ENCODE measurements at regions not wholly inside any gene's neighbourhood (a gene's known extent, or its start where the extent isn't known, plus 50 kb on each side); places are given as distances from the start of the nearest gene placed in this dataset.
"Not testable (repeated sequence)": the region's sequence is repeated elsewhere in the genome, so short reads cannot be mapped to it uniquely, and the experiment has no call there.

DNA sequence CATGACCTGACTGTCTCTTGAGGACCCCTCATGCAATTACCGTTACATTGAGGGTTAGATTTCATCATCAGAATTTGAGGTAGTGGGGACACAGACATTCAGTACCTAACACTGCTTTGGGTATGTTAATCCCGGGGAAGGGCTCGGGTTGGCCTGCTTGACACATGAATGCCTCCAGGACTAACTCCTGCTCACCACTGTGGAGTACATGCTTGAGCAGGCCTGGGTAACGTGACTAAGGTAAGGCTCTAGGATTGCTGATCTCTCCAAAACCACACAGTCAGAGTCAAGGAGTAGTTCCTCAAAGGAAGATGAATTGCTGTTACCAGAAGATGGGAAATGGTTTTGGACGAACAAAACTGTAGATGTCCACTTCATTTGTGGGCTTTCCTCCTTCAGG lies 376.3 kb upstream of the ZNF462 start:
- Histone ChIP-seq H3K9ac (ENCODE audit: insufficient read depth in 1 of 2, low read length in 2 of 2) (no peak overlapping the region), H3K4me3 (no peak overlapping the region), H3K27me3 (ENCODE audit: control insufficient read depth in 3 of 3, insufficient read depth in 3 of 3, low read length in 2 of 3) (no peaks in the 10 kb centered on the region), H3K27ac (ENCODE audit: low read depth in 1 of 2, low read length in 1 of 2) (no peak overlapping the region), H3K9me3 (ENCODE audit: control insufficient read depth in 4 of 4, insufficient read depth in 3 of 4, low read length in 3 of 4) (no peaks in the 10 kb centered on the region), H3K36me3 (ENCODE audit: control insufficient read depth in 4 of 4, insufficient read depth in 4 of 4, low read length in 4 of 4) (no peaks in the 10 kb centered on the region), H3K4me1 (ENCODE audit: control insufficient read depth in 5 of 5, insufficient read depth in 5 of 5, low read length in 5 of 5) (peaks cover 0 to 13% (median 0%) of the 10 kb centered on the region in 5 donors)
- TF ChIP-seq CTCF (IDR thresholded peaks at IDR 0.05; ENCODE audit: control extremely low read depth, extremely low read depth) = no peak
- 80 to 88% methylated on average over 5 of the region's 5 CpGs for WGBS, 2 donors
- no peak for ATAC-seq (ENCODE audit: insufficient read depth, low FRiP score)
- no peak for DNase-seq

DNA sequence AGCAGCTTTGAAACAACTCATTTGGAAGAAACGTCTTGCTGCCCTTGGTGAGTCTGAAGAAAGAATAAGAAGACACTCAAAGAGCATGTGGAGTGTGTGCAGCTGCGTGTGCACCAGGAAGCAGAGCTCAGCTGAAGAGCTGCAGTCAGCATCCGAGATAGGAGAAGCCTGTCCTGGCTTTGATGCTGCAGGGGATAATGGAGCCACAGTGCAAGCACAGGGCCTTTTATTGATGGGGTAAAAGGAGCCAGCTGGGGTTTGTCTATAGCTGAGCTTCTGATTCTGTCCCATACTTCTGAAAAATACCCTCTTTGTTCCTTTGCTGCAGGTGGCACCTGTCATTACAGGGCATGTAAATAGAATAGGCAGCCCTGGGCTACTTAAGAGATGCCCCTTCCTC lies 375.7 kb upstream of the ZNF462 start:
- Histone ChIP-seq H3K4me3 (no peak overlapping the region), H3K27me3 (ENCODE audit: control insufficient read depth in 3 of 3, insufficient read depth in 3 of 3, low read length in 2 of 3) (no peaks in the 10 kb centered on the region), H3K9me3 (ENCODE audit: control insufficient read depth in 4 of 4, insufficient read depth in 3 of 4, low read length in 3 of 4) (no peaks in the 10 kb centered on the region), H3K9ac (ENCODE audit: insufficient read depth in 1 of 2, low read length in 2 of 2) (no peak overlapping the region), H3K4me1 (ENCODE audit: control insufficient read depth in 5 of 5, insufficient read depth in 5 of 5, low read length in 5 of 5) (peaks cover 0 to 13% (median 0%) of the 10 kb centered on the region in 5 donors), H3K27ac (ENCODE audit: low read depth in 1 of 2, low read length in 1 of 2) (no peak overlapping the region), H3K36me3 (ENCODE audit: control insufficient read depth in 4 of 4, insufficient read depth in 4 of 4, low read length in 4 of 4) (no peaks in the 10 kb centered on the region)
- no peak for TF ChIP-seq CTCF (IDR thresholded peaks at IDR 0.05; ENCODE audit: control extremely low read depth, extremely low read depth)
- DNase-seq = no peak
- ATAC-seq (ENCODE audit: insufficient read depth, low FRiP score) = no peak
- 65 to 83% methylated on average over 3 of the region's 3 CpGs for WGBS, 2 donors

- DNase-seq = not testable (repeated sequence)
- WGBS, 2 donors = 75 to 77% methylated on average over 7 of the region's 7 CpGs
Measured at GRCh38 chr9:106492126-106492525, 370.8 kb upstream of the ZNF462 start.

GRCh38 chr9:106500171-106500570 lies 362.8 kb upstream of the ZNF462 start:
- no peaks in the 10 kb centered on the region for H3K27me3 ChIP-seq (ENCODE audit: control insufficient read depth in 3 of 3, insufficient read depth in 3 of 3, low read length in 2 of 3)
- H3K36me3 ChIP-seq (ENCODE audit: control insufficient read depth in 4 of 4, insufficient read depth in 4 of 4, low read length in 4 of 4) = no peaks in the 10 kb centered on the region
- no peak overlapping the region for H3K9ac ChIP-seq (ENCODE audit: insufficient read depth in 1 of 2, low read length in 2 of 2)
- peaks cover 0 to 2% (median 0%) of the 10 kb centered on the region in 5 donors for H3K4me1 ChIP-seq (ENCODE audit: control insufficient read depth in 5 of 5, insufficient read depth in 5 of 5, low read length in 5 of 5)
- no peak overlapping the region for H3K4me3 ChIP-seq
- DNase-seq (no peak), ATAC-seq (ENCODE audit: insufficient read depth, low FRiP score) (no peak)
- H3K9me3 ChIP-seq (ENCODE audit: control insufficient read depth in 4 of 4, insufficient read depth in 3 of 4, low read length in 3 of 4) = peaks cover 0 to 2% (median 0%) of the 10 kb centered on the region in 4 donors
- H3K27ac ChIP-seq (ENCODE audit: low read depth in 1 of 2, low read length in 1 of 2) = no peak overlapping the region
- 96 to 97% methylated on average over 6 of the region's 6 CpGs for WGBS, 2 donors
- no peak for TF ChIP-seq CTCF (IDR thresholded peaks at IDR 0.05; ENCODE audit: control extremely low read depth, extremely low read depth)

More at GRCh38 chr9:106492126-106492525, 370.8 kb upstream of the ZNF462 start:
- H3K4me1 ChIP-seq (ENCODE audit: control insufficient read depth in 5 of 5, insufficient read depth in 5 of 5, low read length in 5 of 5); H3K27ac ChIP-seq (ENCODE audit: low read depth in 1 of 2, low read length in 1 of 2); H3K9me3 ChIP-seq (ENCODE audit: control insufficient read depth in 4 of 4, insufficient read depth in 3 of 4, low read length in 3 of 4); H3K4me3 ChIP-seq; H3K9ac ChIP-seq (ENCODE audit: insufficient read depth in 1 of 2, low read length in 2 of 2); H3K36me3 ChIP-seq (ENCODE audit: control insufficient read depth in 4 of 4, insufficient read depth in 4 of 4, low read length in 4 of 4); ATAC-seq (ENCODE audit: insufficient read depth, low FRiP score); H3K27me3 ChIP-seq (ENCODE audit: control insufficient read depth in 3 of 3, insufficient read depth in 3 of 3, low read length in 2 of 3): not testable (repeated sequence)

DNA sequence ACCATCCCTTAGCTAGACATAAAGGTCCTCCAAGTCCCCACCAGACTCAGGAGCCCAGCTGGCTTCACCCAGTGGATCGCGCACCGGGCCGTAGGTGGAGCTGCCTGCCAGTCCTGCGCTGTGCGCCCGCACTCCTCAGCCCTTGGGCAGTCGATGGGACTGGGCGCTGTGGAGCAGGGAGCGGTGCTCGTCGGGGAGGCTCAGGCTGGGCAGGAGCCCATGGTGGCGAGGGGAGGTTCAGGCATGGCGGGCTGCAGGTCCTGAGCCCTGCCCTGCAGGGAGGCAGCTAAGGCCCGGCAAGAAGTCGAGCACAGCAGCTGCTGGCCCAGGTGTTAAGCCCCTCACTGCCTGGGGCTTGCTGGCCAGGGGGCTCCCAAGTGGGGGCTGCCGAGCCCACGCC lies 361.8 kb upstream of the ZNF462 start:
- not testable (repeated sequence) for H3K27ac ChIP-seq (ENCODE audit: low read depth in 1 of 2, low read length in 1 of 2); H3K27me3 ChIP-seq (ENCODE audit: control insufficient read depth in 3 of 3, insufficient read depth in 3 of 3, low read length in 2 of 3); H3K9ac ChIP-seq (ENCODE audit: insufficient read depth in 1 of 2, low read length in 2 of 2); DNase-seq; H3K9me3 ChIP-seq (ENCODE audit: control insufficient read depth in 4 of 4, insufficient read depth in 3 of 4, low read length in 3 of 4); ATAC-seq (ENCODE audit: insufficient read depth, low FRiP score); H3K36me3 ChIP-seq (ENCODE audit: control insufficient read depth in 4 of 4, insufficient read depth in 4 of 4, low read length in 4 of 4); H3K4me1 ChIP-seq (ENCODE audit: control insufficient read depth in 5 of 5, insufficient read depth in 5 of 5, low read length in 5 of 5); H3K4me3 ChIP-seq
- WGBS, 2 donors = 98 to 99% methylated on average over 18 of the region's 18 CpGs
